ENCODE measurements at regions not wholly inside any gene's neighbourhood (a gene's known extent, or its start where the extent isn't known, plus 50 kb on each side); places are given as distances from the start of the nearest gene placed in this dataset.
"Not testable (repeated sequence)": the region's sequence is repeated elsewhere in the genome, so short reads cannot be mapped to it uniquely, and the experiment has no call there.

- peaks cover 15% of the 10 kb centered on the region for H3K27me3 Mint-ChIP-seq
- ATAC-seq, H3K4me3 Mint-ChIP-seq, H3K36me3 Mint-ChIP-seq, H3K27ac Mint-ChIP-seq, H3K9me3 Mint-ChIP-seq: not testable (repeated sequence)
- peaks cover 21% of the 10 kb centered on the region for H3K4me1 Mint-ChIP-seq
Observed at GRCh38 chr11:67727066-67728040, 52.9 kb upstream of the ALDH3B2 start.

Data from stimulated activated memory B cell treated with anti-CD40 and anti-IgM and Interleukin-4, amounts not matched to agents 10 μg/mL and 1 μg/mL and 100 μg/mL, for 72 hours (primary cell).